Mucosa of descending colon (tissue), 3 donors: ENCODE measurements at regions not wholly inside any gene's neighbourhood (a gene's known extent, or its start where the extent isn't known, plus 50 kb on each side); places are given as distances from the start of the nearest gene placed in this dataset.

Experiments
- ATAC-seq: fragments of 200-7000 bp; cut with Tn5 transposase; one replicate; pipeline ENCODE4 v1.9.1; 2020; ENCODE audit warnings: mild to moderate bottlenecking, moderate library complexity
- DNase-seq, 3 donors: peaks; one replicate each; pipeline ENCODE4 v3.0.0-alpha.2; 2020
- H3K36me3 ChIP-seq: fragments of 200-600 bp; one replicate; pipeline ENCODE4 v1.8.0; 2021; ENCODE audit warnings: low read depth, mild to moderate bottlenecking
- H3K4me1 ChIP-seq: fragments of 200-600 bp; one replicate; pipeline ENCODE4 v1.8.0; 2021; ENCODE audit warnings: low read depth, mild to moderate bottlenecking
- H3K4me3 ChIP-seq: fragments of 200-600 bp; one replicate; pipeline ENCODE4 v1.8.0; 2021; ENCODE audit warnings: mild to moderate bottlenecking
- H3K9me3 ChIP-seq: fragments of 200-600 bp; one replicate; pipeline ENCODE4 v1.8.0; 2021; ENCODE audit warnings: mild to moderate bottlenecking
- intact Hi-C, 2 donors: fragments of 100-400 bp; cut with DNase I in 1 of 2; cut with micrococcal nuclease in 1 of 2; formaldehyde crosslinking; loops; one replicate each; pipeline versions ENCODE4 v1.11.0 to v1.11.1; 2022; cut with DNase I, micrococcal nuclease
- TF ChIP-seq, protein P1 (sequence below): fragments of 200-600 bp; IDR thresholded peaks from one replicate; pipeline ENCODE4 v1.8.0; 2022; ENCODE audit warnings: antibody characterized with exemption, mild to moderate bottlenecking
- donor health status: DM: no; HTN: no; CAD: no; lungs with moderate emphysema.
- donor health status: DM: no; HTN: no; CAD: no.
- donor health status: DM: no; HTN: yes; CAD: no.

DNA sequence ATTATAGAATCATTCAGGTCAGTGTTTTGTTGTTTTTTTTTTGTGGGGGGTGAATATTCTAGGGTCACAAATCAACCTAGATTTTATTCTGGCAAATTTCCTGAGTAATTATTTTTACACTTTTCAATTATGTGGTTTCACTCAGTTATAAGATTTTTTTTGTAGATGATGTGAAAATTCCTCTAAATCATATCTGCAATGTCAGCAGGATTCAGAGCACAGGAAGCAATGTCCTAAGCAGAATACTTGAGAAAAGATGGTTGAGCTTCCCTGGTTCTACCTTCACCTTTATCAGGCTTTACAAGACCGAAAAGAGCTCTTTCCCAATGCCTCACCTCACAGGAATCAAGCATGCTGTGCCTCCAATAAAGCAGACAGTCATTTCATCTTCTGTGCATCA lies 124.3 kb downstream of the SLC41A2 start:
- no peaks in the 10 kb centered on the region for H3K9me3 ChIP-seq
- H3K36me3 ChIP-seq, result no peaks in the 10 kb centered on the region
- H3K4me3 ChIP-seq, result no peak overlapping the region
- DNase-seq, result no peak
- ATAC-seq, result no peak
- H3K4me1 ChIP-seq, result no peaks in the 10 kb centered on the region
- intact Hi-C loops, result no loop called here
- TF ChIP-seq, protein P1, sequence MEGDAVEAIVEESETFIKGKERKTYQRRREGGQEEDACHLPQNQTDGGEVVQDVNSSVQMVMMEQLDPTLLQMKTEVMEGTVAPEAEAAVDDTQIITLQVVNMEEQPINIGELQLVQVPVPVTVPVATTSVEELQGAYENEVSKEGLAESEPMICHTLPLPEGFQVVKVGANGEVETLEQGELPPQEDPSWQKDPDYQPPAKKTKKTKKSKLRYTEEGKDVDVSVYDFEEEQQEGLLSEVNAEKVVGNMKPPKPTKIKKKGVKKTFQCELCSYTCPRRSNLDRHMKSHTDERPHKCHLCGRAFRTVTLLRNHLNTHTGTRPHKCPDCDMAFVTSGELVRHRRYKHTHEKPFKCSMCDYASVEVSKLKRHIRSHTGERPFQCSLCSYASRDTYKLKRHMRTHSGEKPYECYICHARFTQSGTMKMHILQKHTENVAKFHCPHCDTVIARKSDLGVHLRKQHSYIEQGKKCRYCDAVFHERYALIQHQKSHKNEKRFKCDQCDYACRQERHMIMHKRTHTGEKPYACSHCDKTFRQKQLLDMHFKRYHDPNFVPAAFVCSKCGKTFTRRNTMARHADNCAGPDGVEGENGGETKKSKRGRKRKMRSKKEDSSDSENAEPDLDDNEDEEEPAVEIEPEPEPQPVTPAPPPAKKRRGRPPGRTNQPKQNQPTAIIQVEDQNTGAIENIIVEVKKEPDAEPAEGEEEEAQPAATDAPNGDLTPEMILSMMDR, result no peak

DNA sequence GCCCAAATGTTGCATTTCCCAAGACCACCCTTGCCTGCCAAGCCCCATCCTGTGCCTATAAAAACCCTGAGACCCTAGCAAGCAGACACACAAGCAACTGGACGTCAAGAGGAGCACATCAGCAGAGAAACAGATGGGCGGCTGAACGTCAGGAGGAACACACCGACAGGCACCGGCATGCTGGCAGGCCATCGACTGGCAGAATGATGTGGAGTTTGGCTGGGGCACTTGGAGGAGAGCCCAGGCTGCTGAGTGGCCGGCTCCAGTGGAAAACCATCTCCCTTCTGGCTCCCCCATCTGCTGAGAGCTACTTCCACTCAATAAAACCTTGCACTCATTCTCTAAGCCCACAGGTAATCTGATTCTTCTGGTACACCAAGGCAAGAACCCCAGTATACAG lies 130.1 kb downstream of the SLC41A2 start:
- H3K9me3 ChIP-seq, result peaks cover 12% of the 10 kb centered on the region
- TF ChIP-seq, protein P1, result no peak
- no peaks in the 10 kb centered on the region for H3K36me3 ChIP-seq
- no peak for DNase-seq
- no peaks in the 10 kb centered on the region for H3K4me1 ChIP-seq
- H3K4me3 ChIP-seq, result no peak overlapping the region
- ATAC-seq, result no peak
- intact Hi-C loops, result no loop called here

DNA sequence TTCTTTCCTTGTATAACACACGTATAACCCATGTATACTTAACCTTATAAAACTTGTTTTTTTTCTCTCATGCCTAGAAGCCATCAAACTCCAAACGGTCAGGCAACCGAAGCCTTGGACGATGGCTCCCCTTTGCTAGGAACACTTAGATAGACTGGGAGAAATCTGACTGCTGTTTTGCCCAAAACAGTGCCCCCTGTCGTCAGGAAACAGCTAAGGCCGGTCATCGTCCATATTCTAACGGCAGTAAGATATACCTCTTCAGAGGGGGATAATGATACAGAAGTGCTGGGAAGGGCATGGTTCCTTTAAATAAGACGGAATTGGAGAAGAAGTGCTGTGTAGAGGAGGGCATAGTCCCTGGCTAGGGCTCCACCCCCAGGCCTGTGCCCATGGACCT lies 130.5 kb downstream of the SLC41A2 start:
- no peak for ATAC-seq
- intact Hi-C loops, result no loop called here

DNA sequence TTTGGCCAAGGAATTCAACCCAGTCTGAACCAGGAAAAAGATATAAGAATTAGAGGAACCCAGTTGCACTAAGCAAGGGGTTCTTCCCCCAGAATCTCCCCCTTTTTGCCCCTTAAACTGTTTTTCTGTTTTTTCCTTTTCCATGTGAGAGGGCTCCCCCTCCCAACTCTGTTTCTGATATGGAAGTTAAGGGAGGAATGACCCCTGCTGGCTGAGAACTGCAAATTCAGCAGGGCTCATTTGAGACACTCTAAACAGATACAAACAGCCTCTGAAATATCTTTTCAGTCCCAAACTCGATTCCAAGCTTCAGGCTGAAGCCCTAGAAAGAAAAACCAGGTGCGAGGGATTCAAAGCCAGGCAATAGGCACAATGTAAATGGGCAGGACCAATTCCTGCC lies 132.7 kb downstream of the SLC41A2 start:
- intact Hi-C loops, result no loop called here
- no peak overlapping the region for H3K4me3 ChIP-seq
- DNase-seq (no peak), ATAC-seq (no peak)
- H3K9me3 ChIP-seq, result peaks cover 12% of the 10 kb centered on the region
- no peaks in the 10 kb centered on the region for H3K4me1 ChIP-seq
- TF ChIP-seq, protein P1, result no peak
- no peaks in the 10 kb centered on the region for H3K36me3 ChIP-seq

More for the DNA sequence above, 130.5 kb downstream of the SLC41A2 start:
- Histone ChIP-seq H3K4me3 (no peak overlapping the region), H3K9me3 (peaks cover 12% of the 10 kb centered on the region), H3K36me3 (no peaks in the 10 kb centered on the region), H3K4me1 (no peaks in the 10 kb centered on the region)
- no peak for DNase-seq
- TF ChIP-seq, protein P1, result no peak

DNA sequence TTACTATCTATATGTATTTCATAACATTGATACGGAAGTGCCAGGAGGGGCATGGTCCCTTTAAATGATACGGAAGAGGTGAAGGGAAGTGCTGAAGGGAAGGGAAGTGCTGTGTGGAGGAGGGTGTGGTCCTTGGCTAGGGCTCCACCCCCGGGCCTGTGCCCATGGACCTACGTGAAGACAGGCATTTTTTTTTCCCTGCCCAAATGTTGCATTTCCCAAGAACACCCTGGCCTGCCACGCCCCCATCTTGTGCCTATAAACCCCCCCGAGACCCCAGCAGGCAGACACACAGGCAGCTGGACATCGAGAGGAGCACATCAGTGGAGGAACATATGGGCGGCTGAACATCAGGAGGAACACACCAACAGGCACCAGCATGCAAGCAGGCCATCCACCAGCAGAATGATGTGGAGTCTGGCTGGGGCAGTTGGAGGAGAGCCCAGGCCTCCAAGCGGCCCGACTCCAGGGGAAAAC lies 134.1 kb downstream of the SLC41A2 start:
- intact Hi-C loops, result no loop called here
- DNase-seq, result peak in 1 of 3 donors; percentile 46
- Histone ChIP-seq H3K4me3 (no peak overlapping the region), H3K36me3 (no peaks in the 10 kb centered on the region), H3K4me1 (no peaks in the 10 kb centered on the region), H3K9me3 (peaks cover 12% of the 10 kb centered on the region)
- TF ChIP-seq, protein P1, result no peak
- peak; percentile 44 for ATAC-seq

DNA sequence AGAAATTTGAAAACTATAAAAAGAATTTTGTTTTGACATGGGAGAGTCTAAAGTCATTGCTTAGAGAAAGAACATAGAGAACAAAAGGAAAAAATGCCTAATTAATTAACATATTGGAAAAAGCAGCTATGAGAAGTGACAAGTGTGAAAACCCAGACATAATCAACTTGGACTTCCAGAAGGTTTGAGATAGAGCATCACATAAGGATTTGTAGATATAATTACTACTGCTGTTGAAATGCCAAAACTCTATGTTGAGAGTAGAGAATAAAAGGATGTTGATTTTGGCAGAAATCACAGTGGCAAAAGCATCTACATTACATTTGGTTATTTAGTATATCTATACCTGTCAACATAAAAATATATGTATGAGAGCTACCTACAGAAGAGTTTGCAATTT lies 135.1 kb downstream of the SLC41A2 start:
- DNase-seq (no peak), ATAC-seq (no peak)
- Histone ChIP-seq H3K4me3 (no peak overlapping the region), H3K9me3 (peaks cover 12% of the 10 kb centered on the region), H3K4me1 (no peaks in the 10 kb centered on the region), H3K36me3 (no peaks in the 10 kb centered on the region)
- intact Hi-C loops, result no loop called here
- TF ChIP-seq, protein P1, result no peak
